B cell (primary cell): ENCODE measurements at regions not wholly inside any gene's neighbourhood (a gene's known extent, or its start where the extent isn't known, plus 50 kb on each side); places are given as distances from the start of the nearest gene placed in this dataset.

Experiments used
- ATAC-seq: fragments of 200-7000 bp; cut with Tn5 transposase; one replicate; pipeline ENCODE4 v1.10.0; 2021; ENCODE audit warnings: low read depth, mild to moderate bottlenecking, moderate number of reproducible peaks, moderate library complexity
- CTCF ChIA-PET: fragments of 350-600 bp; sonication (Branson Sonifier 250); formaldehyde crosslinking; loops from one replicate; lab custom pipeline; 2021; ENCODE audit warnings: antibody characterized with exemption, inconsistent platforms; lab: Charles Lee
- POLR2A ChIA-PET: fragments of 350-600 bp; sonication (Branson Sonifier 250); formaldehyde crosslinking; loops from one replicate; lab custom pipeline; 2021; ENCODE audit warnings: antibody characterized with exemption; lab: Charles Lee
- DNase-seq: peaks from one replicate; pipeline ENCODE4 v3.0.0; 2013
- H2AFZ ChIP-seq: 2 replicates; pipeline ENCODE4 v1.6.1; 2012; ENCODE audit warnings: mild to moderate bottlenecking, low read depth, low read length; ENCODE audit not compliant: insufficient read depth, poor library complexity, severe bottlenecking
- H3K27ac ChIP-seq, 2 donors: 1 replicate in 1 of 2; 2 replicates in 1 of 2; pipeline ENCODE4 v1.5.1; 2012 to 2013; ENCODE audit warnings: low read length in 2 of 2, mild to moderate bottlenecking in 2 of 2, moderate library complexity in 1 of 2
- H3K27me3 ChIP-seq, 4 experiments: fragments of 200-600 bp in 1 of 4; sonication (generic) in 1 of 4; replicated peaks in 1 of 4; 1 replicate in 2 of 4; 2 replicates in 2 of 4; pipeline versions ENCODE4 v1.6.1 to v1.7.0; 2013 to 2016; ENCODE audit warnings: low read length in 3 of 4, mild to moderate bottlenecking in 2 of 4, mixed read lengths in 1 of 4, moderate library complexity in 1 of 4; ENCODE audit not compliant: insufficient read depth in 4 of 4, control insufficient read depth in 3 of 4; ENCODE audit errors: control extremely low read depth in 1 of 4
- H3K36me3 ChIP-seq, 2 experiments: replicated peaks in 1 of 2; 1 replicate in 1 of 2; 2 replicates in 1 of 2; pipeline versions ENCODE4 v1.6.1 to v1.7.1; 2013; ENCODE audit warnings: low read length in 1 of 2; ENCODE audit not compliant: insufficient read depth in 2 of 2, control insufficient read depth in 1 of 2; ENCODE audit errors: control extremely low read depth in 1 of 2, extremely low read depth in 1 of 2
- H3K4me1 ChIP-seq, 2 donors: fragments of 200-600 bp in 1 of 2; sonication (generic) in 1 of 2; 1 replicate in 1 of 2; 2 replicates in 1 of 2; pipeline versions ENCODE4 v1.5.1 to v1.6.1; 2013 to 2017; ENCODE audit warnings: low read length in 2 of 2; ENCODE audit not compliant: control insufficient read depth in 2 of 2, insufficient read depth in 2 of 2
- H3K4me2 ChIP-seq: replicated peaks from 2 replicates; pipeline ENCODE3; 2012; ENCODE audit warnings: mild to moderate bottlenecking, low read depth, low read length; ENCODE audit not compliant: poor library complexity, severe bottlenecking
- H3K4me3 ChIP-seq, 5 experiments: fragments of 200-600 bp in 1 of 5; sonication (generic) in 1 of 5; 1 replicate in 3 of 5; 2 replicates in 2 of 5; pipeline versions ENCODE4 v1.5.1 to v1.7.0; 2011 to 2016; ENCODE audit warnings: low read length in 4 of 5, mild to moderate bottlenecking in 4 of 5, low read depth in 2 of 5, control low read depth in 1 of 5, moderate library complexity in 1 of 5; ENCODE audit not compliant: insufficient read depth in 1 of 5; ENCODE audit errors: control extremely low read depth in 1 of 5, extremely low read depth in 1 of 5
- H3K79me2 ChIP-seq: fragments of 200-600 bp; sonication (generic); one replicate; pipeline ENCODE4 v1.6.0; 2016; ENCODE audit warnings: low read length; ENCODE audit not compliant: control insufficient read depth, insufficient read depth
- H3K9ac ChIP-seq: fragments of 200-600 bp; sonication (generic); 2 replicates; pipeline ENCODE4 v1.6.1; 2017; ENCODE audit warnings: mild to moderate bottlenecking, low read length, moderate library complexity
- H3K9me3 ChIP-seq, 3 donors: one replicate each; pipeline versions ENCODE4 v1.6.1 to v1.7.1; 2013; ENCODE audit warnings: low read length in 2 of 3; ENCODE audit not compliant: control insufficient read depth in 2 of 3, insufficient read depth in 1 of 3; ENCODE audit errors: control extremely low read depth in 1 of 3
- H4K20me1 ChIP-seq: 2 replicates; pipeline ENCODE4 v1.6.0; 2012; ENCODE audit warnings: mild to moderate bottlenecking, low read length; ENCODE audit not compliant: insufficient read depth, control insufficient read depth, poor library complexity, severe bottlenecking
- H3K27ac Mint-ChIP-seq: one replicate; pipeline ENCODE4 v1.8.0; 2021; ENCODE audit warnings: mixed read lengths
- H3K27me3 Mint-ChIP-seq: one replicate; pipeline ENCODE4 v1.8.0; 2021; ENCODE audit warnings: mixed read lengths
- H3K4me1 Mint-ChIP-seq: one replicate; pipeline ENCODE4 v1.8.0; 2021; ENCODE audit warnings: mixed read lengths
- H3K4me3 Mint-ChIP-seq: one replicate; pipeline ENCODE4 v1.8.0; 2021; ENCODE audit warnings: mixed read lengths
- H3K9me3 Mint-ChIP-seq: one replicate; pipeline ENCODE4 v1.8.0; 2022; ENCODE audit warnings: mixed read lengths; ENCODE audit not compliant: insufficient read depth
- EZH2 ChIP-seq: IDR thresholded peaks from 2 replicates; pipeline ENCODE4 v1.6.1; 2012; ENCODE audit warnings: borderline replicate concordance, low read depth, mild to moderate bottlenecking, moderate library complexity, low read length; ENCODE audit not compliant: insufficient read depth, poor library complexity, severe bottlenecking
- WGBS: methylation state at CpG from one replicate; pipeline ENCODE4 v1.1.5; 2013; ENCODE audit warnings: missing lambda C conversion rate; ENCODE audit not compliant: insufficient coverage; 5-methylcytosine and 5-hydroxymethylcytosine counted together
- intact Hi-C: fragments of 100-400 bp; cut with micrococcal nuclease; formaldehyde crosslinking; loops from one replicate; pipeline ENCODE4 v1.10.0; 2022
- TF ChIP-seq, protein P1 (sequence below): fragments of 200-600 bp; IDR thresholded peaks from one replicate; pipeline ENCODE4 v1.8.0; 2022; ENCODE audit warnings: antibody characterized with exemption, mild to moderate bottlenecking

DNA sequence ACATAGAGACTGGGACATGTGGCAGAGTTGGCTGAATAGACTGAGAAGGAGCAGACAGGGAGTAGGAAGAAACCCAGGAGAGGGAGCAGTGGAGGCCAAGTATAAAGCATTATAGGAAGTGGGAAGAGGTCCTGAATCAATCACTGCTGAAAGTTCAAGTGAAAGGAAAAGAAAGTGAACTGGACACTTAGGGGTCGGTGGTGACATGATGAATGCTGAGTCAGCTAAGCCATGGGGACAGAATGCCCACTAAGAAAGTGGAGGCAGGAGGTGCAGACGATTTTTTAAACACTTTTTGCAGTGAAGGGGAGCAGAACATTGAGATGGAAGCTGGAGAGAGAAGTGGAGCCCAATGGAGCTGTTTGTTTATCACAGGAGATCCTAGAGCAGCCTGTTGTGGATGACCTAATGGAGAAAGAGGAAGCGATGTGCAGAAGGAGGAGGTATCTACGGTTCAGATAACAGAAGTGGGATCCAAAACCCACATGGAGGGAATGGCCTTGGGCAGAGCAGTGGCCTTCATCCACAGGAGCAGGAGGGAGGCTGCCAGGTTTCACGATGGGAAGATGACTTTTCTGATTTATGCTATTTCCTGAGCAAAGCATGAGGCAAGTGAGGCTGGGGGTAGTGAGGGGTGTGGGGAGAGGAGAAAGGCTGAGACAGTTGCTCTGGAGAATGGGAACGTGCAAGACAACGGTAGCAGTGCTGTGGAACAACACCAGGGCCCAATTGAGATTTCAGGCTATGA is 208.2 kb downstream of the RPLP1 start:
- Histone ChIP-seq H3K4me1 (peaks cover 6 to 10% of the 10 kb centered on the region in 2 donors), H2AFZ (no peak overlapping the region), H3K4me3 (no peak overlapping the region), H3K9me3 (no peaks in the 10 kb centered on the region), H3K36me3 (no peaks in the 10 kb centered on the region), H3K27ac (no peak overlapping the region), H3K4me2 (no peak overlapping the region), H3K27me3 (peaks cover 0 to 29% (median 13%) of the 10 kb centered on the region in 4 experiments), H4K20me1 (no peaks in the 10 kb centered on the region), H3K79me2 (no peaks in the 10 kb centered on the region), H3K9ac (no peak overlapping the region)
- no peak overlapping the region for H3K4me3 Mint-ChIP-seq
- WGBS = 72% methylated on average over 7 of the region's 7 CpGs
- H3K4me1 Mint-ChIP-seq = peaks cover 5% of the 10 kb centered on the region
- ATAC-seq (no peak), DNase-seq (no peak)
- no peaks in the 10 kb centered on the region for H3K9me3 Mint-ChIP-seq
- no peak overlapping the region for H3K27ac Mint-ChIP-seq
- intact Hi-C loops = no loop called here
- ChIA-PET CTCF (no interaction called here), POLR2A (no interaction called here)
- peaks cover 28% of the 10 kb centered on the region for H3K27me3 Mint-ChIP-seq
- TF ChIP-seq, protein P1, sequence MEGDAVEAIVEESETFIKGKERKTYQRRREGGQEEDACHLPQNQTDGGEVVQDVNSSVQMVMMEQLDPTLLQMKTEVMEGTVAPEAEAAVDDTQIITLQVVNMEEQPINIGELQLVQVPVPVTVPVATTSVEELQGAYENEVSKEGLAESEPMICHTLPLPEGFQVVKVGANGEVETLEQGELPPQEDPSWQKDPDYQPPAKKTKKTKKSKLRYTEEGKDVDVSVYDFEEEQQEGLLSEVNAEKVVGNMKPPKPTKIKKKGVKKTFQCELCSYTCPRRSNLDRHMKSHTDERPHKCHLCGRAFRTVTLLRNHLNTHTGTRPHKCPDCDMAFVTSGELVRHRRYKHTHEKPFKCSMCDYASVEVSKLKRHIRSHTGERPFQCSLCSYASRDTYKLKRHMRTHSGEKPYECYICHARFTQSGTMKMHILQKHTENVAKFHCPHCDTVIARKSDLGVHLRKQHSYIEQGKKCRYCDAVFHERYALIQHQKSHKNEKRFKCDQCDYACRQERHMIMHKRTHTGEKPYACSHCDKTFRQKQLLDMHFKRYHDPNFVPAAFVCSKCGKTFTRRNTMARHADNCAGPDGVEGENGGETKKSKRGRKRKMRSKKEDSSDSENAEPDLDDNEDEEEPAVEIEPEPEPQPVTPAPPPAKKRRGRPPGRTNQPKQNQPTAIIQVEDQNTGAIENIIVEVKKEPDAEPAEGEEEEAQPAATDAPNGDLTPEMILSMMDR = no peak
- no peak for TF ChIP-seq EZH2

DNA sequence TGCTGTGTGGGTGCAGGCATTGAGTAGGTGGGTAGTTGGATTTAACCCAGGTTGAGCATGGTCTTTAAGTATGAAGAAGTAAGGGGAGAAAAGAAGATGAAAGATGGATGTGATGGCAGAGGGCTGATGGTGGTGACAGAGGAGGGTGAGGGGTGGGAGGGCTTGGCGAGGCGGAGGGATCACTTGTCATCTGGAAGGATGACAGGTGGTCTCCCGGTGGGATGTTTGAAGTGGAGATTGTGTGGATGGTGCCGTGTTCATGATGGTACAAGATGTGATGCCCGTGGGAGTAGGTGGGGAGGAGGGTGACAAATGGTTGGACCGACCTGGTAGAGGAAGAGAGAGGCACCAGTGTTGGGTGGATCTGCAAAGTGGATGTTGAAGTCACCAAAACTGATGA is 208.8 kb downstream of the RPLP1 start:
- Mint-ChIP-seq H3K4me1 (peaks cover 11% of the 10 kb centered on the region), H3K9me3 (no peaks in the 10 kb centered on the region), H3K4me3 (no peak overlapping the region), H3K27me3 (peaks cover 28% of the 10 kb centered on the region), H3K27ac (no peak overlapping the region)
- intact Hi-C loops = no loop called here
- no peaks in the 10 kb centered on the region for H4K20me1 ChIP-seq
- H3K4me2 ChIP-seq = no peak overlapping the region
- TF ChIP-seq, protein P1 = no peak
- no peak for TF ChIP-seq EZH2
- H3K36me3 ChIP-seq = no peaks in the 10 kb centered on the region
- H3K27me3 ChIP-seq = peaks cover 0 to 29% (median 13%) of the 10 kb centered on the region in 4 experiments
- H3K27ac ChIP-seq = no peak overlapping the region
- no peak for DNase-seq
- 93% methylated on average over 6 of the region's 6 CpGs for WGBS
- ChIA-PET POLR2A (no interaction called here), CTCF (no interaction called here)
- no peak overlapping the region for H3K4me3 ChIP-seq
- no peaks in the 10 kb centered on the region for H3K9me3 ChIP-seq
- no peak overlapping the region for H2AFZ ChIP-seq
- H3K9ac ChIP-seq = no peak overlapping the region
- H3K4me1 ChIP-seq = peaks cover 12 to 16% of the 10 kb centered on the region in 2 donors
- no peak for ATAC-seq
- no peaks in the 10 kb centered on the region for H3K79me2 ChIP-seq
